ENCODE measurements at regions not wholly inside any gene's neighbourhood (a gene's known extent, or its start where the extent isn't known, plus 50 kb on each side); places are given as distances from the start of the nearest gene placed in this dataset.

- Histone ChIP-seq H3K4me3 (ENCODE audit: low read depth, low read length) (no peak overlapping the region), H3K36me3 (ENCODE audit: control insufficient read depth, insufficient read depth, low read length) (no peaks in the 10 kb centered on the region), H3K9me3 (peaks cover 11% of the 10 kb centered on the region), H3K4me1 (peaks cover 6% of the 10 kb centered on the region), H3K27me3 (replicated peaks; ENCODE audit: control insufficient read depth, insufficient read depth, low read length) (no peaks in the 10 kb centered on the region; the same call in 1 of the 2 replicates)
- Mint-ChIP-seq H3K36me3 (ENCODE audit: insufficient read depth, unreplicated experiment) (no peaks in the 10 kb centered on the region), H3K4me3 (ENCODE audit: unreplicated experiment) (no peak overlapping the region), H3K9me3 (ENCODE audit: unreplicated experiment) (peaks cover 26% of the 10 kb centered on the region), H3K4me1 (ENCODE audit: low read depth, unreplicated experiment) (peaks cover 11% of the 10 kb centered on the region), H3K27ac (ENCODE audit: unreplicated experiment) (no peak overlapping the region), H3K27me3 (ENCODE audit: insufficient read depth, unreplicated experiment) (no peaks in the 10 kb centered on the region)
- no peak for DNase-seq
- intact Hi-C loops (cut with micrococcal nuclease; ENCODE audit: unreplicated experiment), result no loop called here
- TF ChIP-seq CTCF (IDR thresholded peaks at IDR 0.05; ENCODE audit: insufficient read depth in 1 of 2, low read depth in 1 of 2, low read length in 1 of 2, severe bottlenecking in 1 of 2, unreplicated experiment in 1 of 2), result no peak
- BruUV-seq (replicated peaks), result no TSS peak
- ChIA-PET CTCF (no interaction called here), POLR2A (no interaction called here)
Measured at GRCh38 chr2:118599141-118599540, 248.3 kb downstream of the EN1 start.

- H3K4me3 Mint-ChIP-seq (ENCODE audit: unreplicated experiment), result no peak overlapping the region
- peaks cover 3% of the 10 kb centered on the region for H3K9me3 Mint-ChIP-seq (ENCODE audit: unreplicated experiment)
- no peaks in the 10 kb centered on the region for H3K4me1 Mint-ChIP-seq (ENCODE audit: low read depth, unreplicated experiment)
- ChIA-PET CTCF (no interaction called here), POLR2A (no interaction called here)
- Histone ChIP-seq H3K36me3 (ENCODE audit: control insufficient read depth, insufficient read depth, low read length) (no peaks in the 10 kb centered on the region), H3K4me3 (ENCODE audit: low read depth, low read length) (no peak overlapping the region), H3K4me1 (no peaks in the 10 kb centered on the region), H3K9me3 (0 out of 2 replicates have a peak, but pooled peaks cover 3% of the 10 kb centered on the region), H3K27me3 (replicated peaks; ENCODE audit: control insufficient read depth, insufficient read depth, low read length) (no peaks in the 10 kb centered on the region; the same call in 1 of the 2 replicates)
- no peak overlapping the region for H3K27ac Mint-ChIP-seq (ENCODE audit: unreplicated experiment)
- H3K36me3 Mint-ChIP-seq (ENCODE audit: insufficient read depth, unreplicated experiment), result no peaks in the 10 kb centered on the region
- no peaks in the 10 kb centered on the region for H3K27me3 Mint-ChIP-seq (ENCODE audit: insufficient read depth, unreplicated experiment)
- DNase-seq, result no peak
- TF ChIP-seq CTCF (IDR thresholded peaks at IDR 0.05; ENCODE audit: insufficient read depth in 1 of 2, low read depth in 1 of 2, low read length in 1 of 2, severe bottlenecking in 1 of 2, unreplicated experiment in 1 of 2), result no peak
- intact Hi-C loops (cut with micrococcal nuclease; ENCODE audit: unreplicated experiment), result no loop called here
- no TSS peak for BruUV-seq (replicated peaks)
Measured at GRCh38 chr2:118596620-118597019, 250.8 kb downstream of the EN1 start.

- no peaks in the 10 kb centered on the region for H3K36me3 ChIP-seq (ENCODE audit: control insufficient read depth, insufficient read depth, low read length)
- no peak for DNase-seq
- H3K4me3 ChIP-seq (ENCODE audit: low read depth, low read length), result no peak overlapping the region
- intact Hi-C loops (cut with micrococcal nuclease; ENCODE audit: unreplicated experiment), result no loop called here
- H3K27me3 Mint-ChIP-seq (ENCODE audit: insufficient read depth, unreplicated experiment), result no peaks in the 10 kb centered on the region
- no peaks in the 10 kb centered on the region for H3K9me3 ChIP-seq
- H3K4me3 Mint-ChIP-seq (ENCODE audit: unreplicated experiment), result no peak overlapping the region
- CTCF ChIA-PET, result no interaction called here
- H3K27me3 ChIP-seq (replicated peaks; ENCODE audit: control insufficient read depth, insufficient read depth, low read length), result no peaks in the 10 kb centered on the region; the same call in 1 of the 2 replicates
- no peak for TF ChIP-seq CTCF (IDR thresholded peaks at IDR 0.05; ENCODE audit: insufficient read depth in 1 of 2, low read depth in 1 of 2, low read length in 1 of 2, severe bottlenecking in 1 of 2, unreplicated experiment in 1 of 2)
- POLR2A ChIA-PET, result no interaction called here
- BruUV-seq (replicated peaks), result no TSS peak
- no peaks in the 10 kb centered on the region for H3K36me3 Mint-ChIP-seq (ENCODE audit: insufficient read depth, unreplicated experiment)
- H3K4me1 ChIP-seq, result no peaks in the 10 kb centered on the region
- no peaks in the 10 kb centered on the region for H3K9me3 Mint-ChIP-seq (ENCODE audit: unreplicated experiment)
- H3K27ac Mint-ChIP-seq (ENCODE audit: unreplicated experiment), result no peak overlapping the region
- H3K4me1 Mint-ChIP-seq (ENCODE audit: low read depth, unreplicated experiment), result no peaks in the 10 kb centered on the region
Measured at GRCh38 chr2:118593257-118593656, 254.2 kb downstream of the EN1 start.

All from Caco-2 (cell line).